Aorta (tissue), 5 donors: ENCODE measurements at regions not wholly inside any gene's neighbourhood (a gene's known extent, or its start where the extent isn't known, plus 50 kb on each side); places are given as distances from the start of the nearest gene placed in this dataset.

Source experiments
- ATAC-seq: fragments of 200-7000 bp; cut with Tn5 transposase; one replicate; pipeline ENCODE4 v1.9.1; 2022; ENCODE audit warnings: moderate library complexity; ENCODE audit not compliant: low FRiP score
- DNase-seq, 2 donors: peaks; one replicate each; pipeline ENCODE4 v3.0.0-alpha.2; 2020
- H3K27ac ChIP-seq, 2 donors: one replicate each; pipeline ENCODE4 v1.5.1; 2013; ENCODE audit warnings: low read length in 2 of 2, mild to moderate bottlenecking in 2 of 2, moderate library complexity in 2 of 2, control low read depth in 1 of 2, inconsistent platforms in 1 of 2, low read depth in 1 of 2
- H3K27me3 ChIP-seq, 2 donors: one replicate each; pipeline ENCODE4 v1.6.1; 2013; ENCODE audit warnings: control low read depth in 1 of 2, low read length in 1 of 2, mild to moderate bottlenecking in 1 of 2, moderate library complexity in 1 of 2; ENCODE audit not compliant: insufficient read depth in 2 of 2, control insufficient read depth in 1 of 2
- H3K36me3 ChIP-seq, 2 donors: one replicate each; pipeline ENCODE4 v1.6.1; 2013; ENCODE audit warnings: control low read depth in 1 of 2, low read length in 1 of 2, mild to moderate bottlenecking in 1 of 2; ENCODE audit not compliant: insufficient read depth in 2 of 2, control insufficient read depth in 1 of 2
- H3K4me1 ChIP-seq, 2 donors: one replicate each; pipeline ENCODE4 v1.6.1; 2013; ENCODE audit warnings: low read length in 2 of 2, control low read depth in 1 of 2, mild to moderate bottlenecking in 1 of 2, moderate library complexity in 1 of 2; ENCODE audit not compliant: insufficient read depth in 2 of 2, control insufficient read depth in 1 of 2
- H3K4me3 ChIP-seq, 2 donors: one replicate each; pipeline ENCODE4 v1.5.1; 2013; ENCODE audit warnings: low read length in 2 of 2, control low read depth in 1 of 2, mild to moderate bottlenecking in 1 of 2
- H3K9me3 ChIP-seq: one replicate; pipeline ENCODE4 v1.6.1; 2013; ENCODE audit warnings: mild to moderate bottlenecking, low read length; ENCODE audit not compliant: control insufficient read depth
- WGBS, 2 donors: extraction: QIAGEN DNeasy Blood & Tissue Kit; methylation state at CpG; one replicate each; pipeline ENCODE4 v1.1.7; 2013; 5-methylcytosine and 5-hydroxymethylcytosine counted together
- intact Hi-C, 2 donors: fragments of 100-400 bp; cut with DNase I; formaldehyde crosslinking; loops; one replicate each; pipeline versions ENCODE4 v1.14.2 to v1.15.0; 2022
- donor health status: healthy with polysubstance abuse.
- donor health status: Bipolar disorder and iron deficiency.
- donor health status: DM: no; HTN: no; CAD: no.
- donor health status: DM: no; HTN: no; CAD: no.
- donor health status: DM: yes; HTN: yes; CAD: no.

DNA sequence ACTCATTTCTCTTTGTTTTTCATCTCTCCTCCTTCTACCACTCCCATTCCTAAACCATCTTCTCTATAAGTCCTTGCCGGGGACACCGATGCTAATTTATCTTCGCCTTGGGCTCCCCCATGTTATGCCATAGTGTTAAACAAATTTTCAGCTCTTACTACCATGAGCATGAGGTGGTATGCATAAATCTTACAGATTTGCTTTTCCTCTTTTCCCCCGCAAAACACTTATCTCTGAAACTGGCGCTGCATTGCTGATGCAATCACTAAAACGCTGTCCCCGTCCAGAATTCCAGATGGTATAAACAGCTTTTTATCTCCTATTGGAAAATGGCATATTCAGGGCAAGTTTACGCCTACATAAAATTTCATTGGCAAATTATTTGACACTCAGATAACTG, 673.6 kb upstream of the CDH8 start:
- DNase-seq: no peak
- no peaks in the 10 kb centered on the region for H3K9me3 ChIP-seq
- no peaks in the 10 kb centered on the region for H3K4me1 ChIP-seq
- ATAC-seq: no peak
- H3K27ac ChIP-seq: no peak overlapping the region
- WGBS, 2 donors: 31 to 43% methylated on average over 8 of the region's 8 CpGs
- no peaks in the 10 kb centered on the region for H3K36me3 ChIP-seq
- H3K27me3 ChIP-seq: no peaks in the 10 kb centered on the region
- H3K4me3 ChIP-seq: no peak overlapping the region
- intact Hi-C loops: no loop called here

DNA sequence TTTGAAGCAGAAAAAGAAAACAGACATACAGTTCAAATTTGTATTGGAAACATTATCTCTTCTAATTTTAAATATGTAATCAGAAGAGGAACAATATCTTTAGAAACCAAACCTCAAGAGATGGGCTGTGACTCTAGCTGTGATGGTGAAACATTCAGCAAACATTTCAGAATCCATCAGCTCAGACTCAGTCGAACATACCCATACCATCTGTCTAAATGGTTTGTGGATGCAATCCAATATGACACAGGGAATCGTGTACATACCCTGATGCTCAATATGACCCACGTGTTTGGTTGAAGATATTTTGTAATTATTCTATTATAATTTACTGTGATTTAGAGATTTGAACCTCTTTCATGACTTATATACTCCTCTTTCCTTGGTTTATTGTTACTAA, 665.2 kb upstream of the CDH8 start:
- WGBS, 2 donors: 75 to 79% methylated on average over 3 of the region's 3 CpGs
- intact Hi-C loops: no loop called here
- no peaks in the 10 kb centered on the region for H3K36me3 ChIP-seq
- no peak overlapping the region for H3K4me3 ChIP-seq
- no peaks in the 10 kb centered on the region for H3K9me3 ChIP-seq
- no peaks in the 10 kb centered on the region for H3K27me3 ChIP-seq
- DNase-seq: no peak
- no peaks in the 10 kb centered on the region for H3K4me1 ChIP-seq
- no peak for ATAC-seq
- no peak overlapping the region for H3K27ac ChIP-seq

GRCh38 chr16:62700426-62701294, 664.4 kb upstream of the CDH8 start:
- ATAC-seq: no peak
- no peaks in the 10 kb centered on the region for H3K36me3 ChIP-seq
- intact Hi-C loops: no loop called here
- H3K27ac ChIP-seq: no peak overlapping the region
- H3K27me3 ChIP-seq: no peaks in the 10 kb centered on the region
- H3K4me3 ChIP-seq: no peak overlapping the region
- no peaks in the 10 kb centered on the region for H3K4me1 ChIP-seq
- 66 to 69% methylated on average over 5 of the region's 5 CpGs for WGBS, 2 donors
- no peak for DNase-seq
- no peaks in the 10 kb centered on the region for H3K9me3 ChIP-seq

DNA sequence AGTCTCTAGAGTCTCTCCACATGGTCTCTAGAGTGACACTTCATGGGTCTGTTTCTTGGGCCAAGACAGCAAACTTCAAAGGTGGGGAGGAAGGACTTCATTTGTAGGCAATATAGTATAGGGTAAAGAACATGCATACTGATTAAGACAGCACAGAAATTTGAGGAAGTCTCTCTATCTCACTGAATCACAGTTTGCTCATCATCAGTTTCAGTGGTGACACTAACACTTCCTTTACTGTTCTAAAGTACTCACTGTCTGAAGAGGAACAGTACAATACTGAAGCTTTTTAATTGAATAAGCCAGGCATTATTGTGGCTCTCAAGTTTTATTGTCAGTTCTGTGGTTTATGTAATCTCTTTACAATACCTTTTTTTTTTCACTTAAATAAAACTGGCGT, 656.4 kb upstream of the CDH8 start:
- intact Hi-C loops: no loop called here
- Histone ChIP-seq H3K9me3 (peaks cover 2% of the 10 kb centered on the region), H3K27ac (no peak overlapping the region), H3K4me1 (no peaks in the 10 kb centered on the region), H3K4me3 (no peak overlapping the region), H3K36me3 (no peaks in the 10 kb centered on the region), H3K27me3 (no peaks in the 10 kb centered on the region)
- DNase-seq: no peak
- 60 to 64% methylated on average over 1 of the region's 1 CpG for WGBS, 2 donors
- ATAC-seq: no peak

GRCh38 chr16:62681819-62682218, 645.6 kb upstream of the CDH8 start:
- H3K9me3 ChIP-seq: peaks cover 3% of the 10 kb centered on the region
- intact Hi-C loops: no loop called here

DNA sequence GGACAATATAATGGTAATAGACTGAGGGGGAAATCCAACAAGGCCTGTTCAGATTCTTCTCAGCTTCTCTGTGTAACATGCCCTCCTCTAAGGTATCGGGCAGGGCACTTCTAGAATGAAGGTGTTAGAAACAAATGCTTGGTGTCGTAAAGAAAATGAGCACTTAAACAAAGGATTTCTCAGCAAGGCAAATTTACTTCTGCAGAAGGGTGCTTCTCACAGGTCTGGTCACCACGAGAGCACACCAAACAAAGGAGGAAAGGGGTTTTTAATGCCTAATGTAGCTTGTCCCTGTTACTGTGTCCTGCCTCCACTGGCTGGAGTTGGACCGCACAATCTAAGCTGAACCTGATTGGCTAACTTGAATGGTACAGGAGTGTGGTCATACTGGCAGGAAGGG, 642.6 kb upstream of the CDH8 start:
- Histone ChIP-seq H3K9me3 (peaks cover 5% of the 10 kb centered on the region), H3K36me3 (no peaks in the 10 kb centered on the region), H3K4me3 (no peak overlapping the region), H3K27me3 (no peaks in the 10 kb centered on the region), H3K4me1 (no peaks in the 10 kb centered on the region), H3K27ac (no peak overlapping the region)
- 79% methylated on average over 4 of the region's 4 CpGs for WGBS, 2 donors
- ATAC-seq (no peak), DNase-seq (no peak)
- intact Hi-C loops: no loop called here

More at GRCh38 chr16:62681819-62682218, 645.6 kb upstream of the CDH8 start:
- Histone ChIP-seq H3K27me3 (no peaks in the 10 kb centered on the region), H3K4me1 (no peaks in the 10 kb centered on the region), H3K4me3 (no peak overlapping the region), H3K36me3 (no peaks in the 10 kb centered on the region), H3K27ac (no peak overlapping the region)
- ATAC-seq (no peak), DNase-seq (no peak)
- 56 to 62% methylated on average over 1 of the region's 1 CpG for WGBS, 2 donors

- ATAC-seq: no peak
- WGBS, 2 donors: 68 to 70% methylated on average over 4 of the region's 4 CpGs
- Histone ChIP-seq H3K9me3 (peaks cover 5% of the 10 kb centered on the region), H3K4me1 (no peaks in the 10 kb centered on the region), H3K36me3 (no peaks in the 10 kb centered on the region), H3K4me3 (no peak overlapping the region), H3K27me3 (no peaks in the 10 kb centered on the region), H3K27ac (no peak overlapping the region)
- intact Hi-C loops: no loop called here
- DNase-seq: no peak
Observed at GRCh38 chr16:62676306-62676705, 640.1 kb upstream of the CDH8 start.

DNA sequence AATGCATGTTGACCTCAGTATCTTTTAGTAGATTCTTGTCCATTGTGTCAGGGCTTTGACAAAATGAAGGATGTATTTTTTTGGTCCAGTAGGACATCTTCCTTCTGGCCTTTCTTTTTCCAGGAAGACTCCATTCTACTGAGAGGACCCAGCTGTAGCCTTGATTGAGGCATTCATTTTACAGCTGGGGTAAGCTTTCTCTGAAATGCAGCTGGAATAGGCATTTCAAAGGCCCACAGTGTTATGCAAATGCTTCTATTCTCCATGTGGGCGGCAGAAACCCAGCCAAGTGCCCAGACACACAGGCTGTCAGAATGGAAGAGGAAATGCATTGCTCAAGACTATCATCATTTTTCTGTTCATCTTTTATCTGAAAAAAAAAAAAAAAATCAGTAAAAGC, 629.0 kb upstream of the CDH8 start:
- Histone ChIP-seq H3K4me1 (no peaks in the 10 kb centered on the region), H3K4me3 (no peak overlapping the region), H3K27me3 (no peaks in the 10 kb centered on the region), H3K36me3 (no peaks in the 10 kb centered on the region), H3K9me3 (no peaks in the 10 kb centered on the region), H3K27ac (no peak overlapping the region)
- no peak for ATAC-seq
- 47 to 68% methylated on average over 1 of the region's 1 CpG for WGBS, 2 donors
- DNase-seq: no peak
- intact Hi-C loops: no loop called here

DNA sequence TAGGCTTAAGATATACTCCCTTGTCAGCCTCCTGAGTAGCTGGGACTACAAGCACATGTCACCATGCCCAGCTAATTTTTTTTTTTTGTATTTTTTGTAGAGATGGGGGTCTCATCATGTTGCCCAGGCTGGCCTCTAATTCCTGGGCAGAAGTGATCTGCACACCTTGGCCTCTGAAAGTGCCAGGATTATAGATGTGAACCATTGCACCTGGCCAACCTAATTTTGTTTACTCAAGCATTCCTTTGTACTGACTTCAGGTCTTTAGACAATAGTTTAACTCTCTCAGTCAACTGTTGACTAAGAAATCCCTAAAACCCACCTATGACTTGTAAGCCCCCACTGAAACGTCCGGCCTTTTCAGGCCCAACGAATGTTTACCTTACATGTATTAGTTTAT, 628.3 kb upstream of the CDH8 start:
- Histone ChIP-seq H3K27me3 (no peaks in the 10 kb centered on the region), H3K36me3 (no peaks in the 10 kb centered on the region), H3K4me3 (no peak overlapping the region), H3K27ac (no peak overlapping the region), H3K4me1 (no peaks in the 10 kb centered on the region), H3K9me3 (no peaks in the 10 kb centered on the region)
- intact Hi-C loops: no loop called here
- ATAC-seq: no peak
- WGBS, 2 donors: 70 to 72% methylated on average over 3 of the region's 3 CpGs
- DNase-seq: no peak
